HG03342 (cell line): ENCODE measurements at regions not wholly inside any gene's neighbourhood (a gene's known extent, or its start where the extent isn't known, plus 50 kb on each side); places are given as distances from the start of the nearest gene placed in this dataset.
"Not testable (repeated sequence)": the region's sequence is repeated elsewhere in the genome, so short reads cannot be mapped to it uniquely, and the experiment has no call there.

Source experiments
- ATAC-seq: cut with Tn5 transposase; IDR thresholded peaks from one replicate; pipeline ENCODE4 v1.9.1; 2021; ENCODE audit warnings: mild to moderate bottlenecking, moderate library complexity; ENCODE audit not compliant: unreplicated experiment

- ATAC-seq, result no peak
Observed at GRCh38 chr11:22567759-22568158, 57.9 kb downstream of the FANCF start.

- ATAC-seq, result no peak
Observed at GRCh38 chr11:22566293-22566692, 59.3 kb downstream of the FANCF start.

DNA sequence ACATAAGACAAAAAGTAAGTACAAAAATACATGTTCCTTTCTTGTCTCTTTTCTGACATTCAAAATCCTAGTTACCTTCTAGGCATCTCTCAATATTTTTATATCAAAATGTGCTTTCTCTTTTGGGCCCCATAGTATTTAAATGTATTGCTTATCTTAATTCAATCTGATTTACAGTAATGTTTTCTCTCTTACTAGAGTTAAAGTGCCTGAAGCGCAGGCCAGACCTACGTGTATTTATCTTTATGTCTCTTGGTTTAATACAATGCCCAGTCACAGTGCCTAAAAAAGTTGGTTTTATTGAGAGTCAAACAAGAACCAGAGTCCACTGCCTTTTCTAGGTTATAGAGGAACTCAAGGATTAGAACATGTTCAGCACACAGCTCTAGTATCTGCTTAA, 64.3 kb downstream of the FANCF start:
- ATAC-seq, result no peak

DNA sequence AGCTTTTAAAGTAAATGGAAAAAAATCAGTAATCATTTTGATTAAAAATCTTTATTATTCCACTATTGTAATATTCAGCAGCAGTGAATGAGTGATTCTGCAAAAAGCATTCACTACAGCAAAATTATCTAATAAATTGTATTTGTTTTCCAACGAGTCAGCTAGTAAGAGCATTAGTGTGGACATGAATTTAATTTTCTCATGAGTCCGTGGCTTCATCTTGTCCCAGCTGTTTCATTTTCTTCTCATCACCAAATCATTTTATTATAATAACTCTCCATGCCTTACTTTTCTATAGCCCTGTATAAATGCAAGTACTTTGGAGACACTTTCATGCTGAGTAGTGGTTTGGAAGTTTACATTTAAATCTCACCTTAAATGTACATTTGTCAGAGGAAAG, 66.2 kb downstream of the FANCF start:
- no peak for ATAC-seq

DNA sequence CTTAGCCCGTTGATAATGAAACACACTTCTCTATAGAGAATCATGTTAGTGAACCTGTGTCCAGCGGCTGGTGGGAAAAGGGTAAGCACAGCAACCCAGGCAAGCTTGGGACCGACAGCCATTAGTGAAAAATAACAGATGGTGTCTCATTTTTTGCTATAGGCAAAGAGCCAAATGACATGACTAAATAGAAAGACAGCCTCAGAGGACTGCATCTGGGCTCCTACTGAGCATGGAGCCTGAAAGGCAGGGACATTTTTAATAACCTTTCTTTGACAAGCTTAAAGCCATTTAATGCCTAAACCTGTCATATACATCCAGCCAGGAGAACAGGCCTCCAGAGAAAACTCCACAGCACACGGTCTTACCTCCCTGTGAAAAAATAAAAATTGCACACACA, 67.0 kb downstream of the FANCF start:
- ATAC-seq, result no peak

- no peak for ATAC-seq
Observed at GRCh38 chr11:22556381-22556780, 69.2 kb downstream of the FANCF start.

GRCh38 chr11:22555881-22556280, 69.7 kb downstream of the FANCF start:
- ATAC-seq, result no peak

- ATAC-seq, result peak; percentile 87
Observed at GRCh38 chr11:22554221-22554620, 71.4 kb downstream of the FANCF start.

DNA sequence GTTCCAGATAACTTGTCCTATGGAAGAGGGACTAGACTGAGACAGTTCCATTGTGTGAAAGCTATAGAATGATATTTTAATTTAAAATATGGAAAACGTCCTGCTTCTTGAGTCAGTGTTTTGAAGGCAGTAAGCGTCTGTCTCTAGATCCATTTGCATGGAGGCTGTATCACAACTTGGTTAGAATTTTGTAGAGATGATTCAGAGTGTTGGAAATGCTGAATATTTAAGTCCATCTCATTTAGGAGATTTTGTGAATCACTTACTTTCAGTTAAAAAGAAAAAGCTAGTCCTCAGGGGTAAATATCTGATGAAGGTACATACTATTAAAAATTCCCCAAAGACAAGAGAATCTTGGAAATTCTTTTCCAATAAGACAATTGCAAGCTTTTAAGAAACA, 72.7 kb downstream of the FANCF start:
- ATAC-seq, result no peak

- no peak for ATAC-seq
Observed at GRCh38 chr11:22546746-22547145, 78.9 kb downstream of the FANCF start.

DNA sequence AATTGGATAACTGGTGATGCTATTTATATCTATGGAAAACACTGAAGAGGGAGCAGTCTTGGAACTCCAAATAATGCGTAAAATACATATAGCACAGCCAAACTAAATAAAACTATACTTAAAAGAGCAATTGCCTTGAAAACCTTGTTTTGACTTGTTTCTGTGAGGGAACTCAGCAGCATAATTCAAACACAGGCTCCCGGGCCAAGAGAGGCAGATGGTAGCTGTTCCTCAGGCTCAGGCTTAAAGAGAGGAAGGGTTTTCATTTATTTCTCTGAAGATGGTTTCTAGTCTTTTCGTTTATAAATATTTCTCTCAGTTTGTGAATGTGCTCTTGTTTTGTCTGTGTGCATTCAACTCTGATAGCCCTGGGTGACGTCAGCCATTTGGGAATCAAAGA, 82.4 kb downstream of the FANCF start:
- ATAC-seq, result no peak

GRCh38 chr11:22539821-22540256, 85.8 kb downstream of the FANCF start:
- ATAC-seq, result no peak

GRCh38 chr11:22536071-22536470, 89.6 kb downstream of the FANCF start:
- no peak for ATAC-seq

- not testable (repeated sequence) for ATAC-seq
Observed at GRCh38 chr11:22528612-22529429, 96.8 kb downstream of the FANCF start.

- ATAC-seq, result no peak
Observed at GRCh38 chr11:22522225-22522624, 103.4 kb downstream of the FANCF start.

DNA sequence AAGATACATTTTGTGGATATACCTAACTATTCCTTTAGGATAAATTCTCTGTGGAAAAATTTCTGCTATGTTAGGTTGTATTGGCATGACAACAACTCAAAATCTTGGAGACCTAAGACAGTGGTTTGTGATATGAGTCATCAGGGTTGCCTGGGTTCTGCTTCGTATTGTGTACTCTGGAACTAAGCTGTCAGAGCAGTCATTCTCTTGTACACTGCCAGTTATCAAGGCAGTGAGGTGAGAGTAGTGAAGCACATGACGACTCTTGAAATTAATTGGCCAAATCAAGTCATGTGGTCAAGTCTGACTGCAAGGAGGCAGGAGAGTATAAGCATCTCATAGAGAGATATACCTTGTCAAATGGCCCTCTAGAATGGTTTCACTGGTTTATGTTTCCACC, 104.4 kb downstream of the FANCF start:
- ATAC-seq, result peak; percentile 93

DNA sequence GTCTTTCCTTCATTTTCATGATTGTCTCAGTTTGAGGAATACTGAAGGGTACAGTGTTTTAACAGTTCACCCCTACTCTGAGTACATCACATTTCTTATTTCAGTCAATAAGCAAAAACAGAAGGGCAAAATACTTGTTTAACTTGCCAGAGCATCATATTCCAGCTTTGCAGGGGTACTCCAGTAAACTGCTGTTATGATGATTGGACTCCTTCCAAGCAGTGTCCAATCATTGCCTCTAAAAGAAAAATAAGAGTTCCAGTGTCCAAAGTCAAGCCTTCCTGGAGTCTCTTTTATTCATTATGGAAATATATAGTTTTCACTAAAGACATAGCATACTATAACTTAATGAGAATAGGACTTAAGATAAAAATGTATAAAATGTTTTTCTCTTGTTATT, 105.1 kb downstream of the FANCF start:
- no peak for ATAC-seq

GRCh38 chr11:22518344-22518743, 107.3 kb downstream of the FANCF start:
- ATAC-seq, result not testable (repeated sequence)

- ATAC-seq, result no peak
Observed at GRCh38 chr11:22516111-22516510, 109.5 kb downstream of the FANCF start.

DNA sequence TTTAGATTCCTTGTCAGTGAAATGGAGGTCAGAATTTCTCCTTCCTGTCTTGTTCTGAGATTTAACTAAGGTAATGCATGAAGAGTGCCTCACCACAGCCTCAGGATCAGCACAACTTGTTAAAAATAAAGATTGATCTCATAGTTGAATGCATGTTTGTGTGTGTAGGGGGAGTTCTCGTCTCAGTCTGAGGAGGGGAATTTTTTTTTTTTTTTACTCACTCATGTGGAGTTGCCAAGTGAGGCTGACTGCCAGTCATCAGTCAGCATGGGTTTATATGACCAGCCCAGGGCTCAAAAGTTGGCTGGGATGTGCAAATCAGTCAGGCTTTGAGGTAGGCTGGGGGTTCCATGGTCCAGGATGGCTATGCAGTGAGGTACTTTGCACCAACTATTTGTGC, 113.2 kb downstream of the FANCF start:
- ATAC-seq, result no peak

DNA sequence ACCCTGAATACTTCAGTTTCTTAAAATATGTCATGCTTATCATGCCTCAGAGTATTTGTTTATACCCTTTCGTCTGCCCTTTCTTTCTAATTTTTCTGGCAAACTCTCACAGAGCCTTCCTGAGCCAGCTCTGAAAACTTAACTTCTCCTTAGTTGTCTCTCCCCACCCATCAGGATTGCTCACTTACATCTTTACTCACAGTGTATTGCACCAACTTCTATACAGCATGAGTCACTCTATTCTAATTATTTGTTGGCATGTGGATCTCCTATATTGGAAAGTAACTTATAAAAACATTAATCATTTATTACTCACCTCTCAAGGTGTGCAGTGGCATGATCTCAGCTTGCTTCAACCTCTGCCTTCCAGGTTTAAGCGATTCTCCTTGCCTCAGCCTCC, 114.9 kb downstream of the FANCF start:
- no peak for ATAC-seq

- ATAC-seq, result no peak
Observed at GRCh38 chr11:22510010-22510409, 115.6 kb downstream of the FANCF start.

DNA sequence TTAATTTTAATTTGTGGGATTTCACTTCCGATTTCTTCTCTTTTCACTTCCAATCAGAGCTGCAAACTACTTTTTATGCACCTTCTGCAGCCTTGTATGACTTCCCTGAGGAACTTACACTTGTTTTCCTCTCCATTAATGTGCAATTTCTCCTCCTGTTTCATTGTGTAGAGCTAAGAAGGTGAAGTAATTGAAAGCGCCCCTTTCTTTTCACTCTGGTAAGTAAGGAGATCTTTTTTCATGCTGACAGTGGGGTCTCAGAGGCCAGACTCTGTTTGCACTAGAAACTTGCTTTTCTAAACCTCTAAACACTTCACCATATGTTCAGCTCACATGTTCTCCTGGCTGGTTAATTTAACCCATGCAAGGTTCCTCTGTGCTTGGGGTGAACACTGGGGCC, 117.0 kb downstream of the FANCF start:
- ATAC-seq, result no peak
